K562 (cell line): ENCODE measurements at regions not wholly inside any gene's neighbourhood (a gene's known extent, or its start where the extent isn't known, plus 50 kb on each side); places are given as distances from the start of the nearest gene placed in this dataset.

ENCODE experiments used
- ATAC-seq: fragments of 200-7000 bp; cut with Tn5 transposase; 3 replicates; pipeline ENCODE4 v1.9.1; 2020; ENCODE audit warnings: moderate library complexity
- BruUV-seq: library from RNA; stranded (reverse); fragments of 400-500 nt; replicated peaks from 2 replicates; lab custom pipeline; 2021; lab: Mats Ljungman, UMichigan
- CTCF ChIA-PET: fragments of 300-600 bp; formaldehyde crosslinking; extraction: SDS; loops from one replicate; lab custom pipeline; 2021; ENCODE audit warnings: low intra/inter-chr PET ratio; lab: Yijun Ruan, JAX
- POLR2A ChIA-PET: fragments of 300-600, 350-650 bp; sonication (Branson Sonifier 250); formaldehyde crosslinking; extraction: SDS; loops from one replicate; lab custom pipeline; 2021; ENCODE audit warnings: antibody characterized with exemption, inconsistent platforms; lab: Yijun Ruan, JAX
- DNase-seq, 4 experiments: peaks; one replicate each; pipeline versions ENCODE4 v3.0.0 to v3.0.0-alpha.2; 2011 to 2018; ENCODE audit warnings: low spot score in 3 of 4, mixed read lengths in 3 of 4; ENCODE audit errors: extremely low read depth in 1 of 4
- FAIRE-seq: peaks from 2 replicates; lab custom pipeline; 2011; peaks lifted over from hg19 to GRCh38; lab: Jason Lieb, UNC
- H2AFZ ChIP-seq: 2 replicates; pipeline ENCODE4 v1.6.0; 2011; ENCODE audit warnings: low read depth, low read length, control low read depth, inconsistent platforms
- H3K27ac ChIP-seq: fragments of 200-600 bp; 3 replicates; pipeline ENCODE4 v1.8.0; 2011; ENCODE audit warnings: low read depth, mild to moderate bottlenecking, control low read depth, inconsistent platforms, low read length, moderate library complexity, mixed read lengths; ENCODE audit errors: extremely low read depth
- H3K27me3 ChIP-seq, 2 experiments: fragments of 300-600 bp in 1 of 2; 2 replicates in 1 of 2; 3 replicates in 1 of 2; pipeline versions ENCODE4 v1.6.0 to v1.8.0; 2011; ENCODE audit warnings: inconsistent platforms in 2 of 2, low read length in 2 of 2, mild to moderate bottlenecking in 1 of 2, mixed read lengths in 1 of 2, moderate library complexity in 1 of 2; ENCODE audit not compliant: control insufficient read depth in 2 of 2, insufficient read depth in 2 of 2
- H3K36me3 ChIP-seq: fragments of 300-600 bp; 3 replicates; pipeline ENCODE4 v1.8.0; 2011; ENCODE audit warnings: mild to moderate bottlenecking, low read length, inconsistent platforms; ENCODE audit not compliant: control insufficient read depth, insufficient read depth
- H3K4me1 ChIP-seq, 2 experiments: fragments of 200-600 bp in 1 of 2; replicated peaks in 1 of 2; 2 replicates in 1 of 2; 3 replicates in 1 of 2; pipeline versions ENCODE4 v1.5.1 to v1.8.0; 2011; ENCODE audit warnings: inconsistent platforms in 2 of 2, low read length in 2 of 2, mild to moderate bottlenecking in 1 of 2, mixed read lengths in 1 of 2, moderate library complexity in 1 of 2; ENCODE audit not compliant: control insufficient read depth in 2 of 2, insufficient read depth in 2 of 2
- H3K4me2 ChIP-seq: 2 replicates; pipeline ENCODE4 v1.6.1; 2011; ENCODE audit warnings: low read length, control low read depth, inconsistent platforms, mixed read lengths; ENCODE audit not compliant: insufficient read depth
- H3K4me3 ChIP-seq: fragments of 200-600 bp; sonication (generic), shearing (Covaris generic); 2 replicates; pipeline ENCODE4 v1.5.1; 2016; ENCODE audit warnings: control low read depth, inconsistent platforms
- H3K79me2 ChIP-seq: fragments of 200-600 bp; 3 replicates; pipeline ENCODE4 v1.8.0; 2011; ENCODE audit warnings: low read length, inconsistent platforms; ENCODE audit not compliant: control insufficient read depth, insufficient read depth
- H3K9ac ChIP-seq, 2 experiments: 2 replicates each; pipeline versions ENCODE4 v1.6.0 to v1.6.1; 2011; ENCODE audit warnings: low read depth in 2 of 2, low read length in 2 of 2, control low read depth in 1 of 2, inconsistent platforms in 1 of 2, mild to moderate bottlenecking in 1 of 2, mixed read lengths in 1 of 2; ENCODE audit not compliant: insufficient read depth in 1 of 2
- H3K9me1 ChIP-seq: one replicate; pipeline ENCODE4 v1.6.0; 2011; ENCODE audit warnings: inconsistent platforms, mild to moderate bottlenecking, low read length, moderate library complexity; ENCODE audit not compliant: control insufficient read depth, insufficient read depth
- H3K9me3 ChIP-seq: replicated peaks from 2 replicates; pipeline ENCODE4 v1.5.1; 2011; ENCODE audit warnings: low read depth, low read length, inconsistent platforms; ENCODE audit not compliant: control insufficient read depth, insufficient read depth
- H4K20me1 ChIP-seq: replicated peaks from 2 replicates; pipeline ENCODE4 v1.6.1; 2011; ENCODE audit warnings: low read length, inconsistent platforms, mixed read lengths; ENCODE audit not compliant: control insufficient read depth, insufficient read depth
- BRD4 ChIP-seq: fragments of 200-600 bp; sonication (generic); IDR thresholded peaks from 2 replicates; pipeline ENCODE4 v1.6.1; 2017; ENCODE audit warnings: inconsistent platforms
- HOXB6 ChIP-seq: fragments of 250-450 bp; sonication (Bioruptor Pico); IDR thresholded peaks from 2 replicates; pipeline ENCODE4 v1.5.1; 2022; ENCODE audit warnings: mild to moderate bottlenecking, borderline replicate concordance
- MYBL2 ChIP-seq, 2 experiments: fragments of 450-650 bp in 1 of 2; sonication (generic) in 1 of 2; formaldehyde crosslinking in 1 of 2; IDR thresholded peaks; 2 replicates each; pipeline versions ENCODE4 v1.6.1 to v1.8.1; 2017 to 2022; ENCODE audit warnings: borderline replicate concordance in 1 of 2, inconsistent platforms in 1 of 2, low read depth in 1 of 2, mild to moderate bottlenecking in 1 of 2, missing genetic modification reagents in 1 of 2, moderate library complexity in 1 of 2
- PKNOX1 ChIP-seq: fragments of 450-650 bp; IDR thresholded peaks from 2 replicates; pipeline ENCODE4 v1.6.1; 2016
- SMARCA5 ChIP-seq: fragments of 450-650 bp; IDR thresholded peaks from 2 replicates; pipeline ENCODE4 v1.6.1; 2016
- SNIP1 ChIP-seq: fragments of 450-650 bp; IDR thresholded peaks from 2 replicates; pipeline ENCODE4 v1.7.1; 2017; ENCODE audit warnings: low read depth, mild to moderate bottlenecking
- SPI1 ChIP-seq: IDR thresholded peaks from 2 replicates; pipeline ENCODE4 v1.6.1; 2011; ENCODE audit warnings: low read depth, low read length, control low read depth, borderline replicate concordance
- TAF15 ChIP-seq: fragments of 200-400 bp; formaldehyde crosslinking; IDR thresholded peaks from 2 replicates; pipeline ENCODE4 v1.6.1; 2017; ENCODE audit warnings: mild to moderate bottlenecking, low read depth, low read length, moderate library complexity
- TGIF2 ChIP-seq: sonication (generic); formaldehyde crosslinking; IDR thresholded peaks from 2 replicates; pipeline ENCODE4 v1.8.1; 2022; ENCODE audit warnings: mild to moderate bottlenecking, missing genetic modification reagents, moderate library complexity
- THRA ChIP-seq: fragments of 450-650 bp; IDR thresholded peaks from 2 replicates; pipeline ENCODE4 v1.6.1; 2017; ENCODE audit warnings: mild to moderate bottlenecking, moderate library complexity
- TRIM24 ChIP-seq, 2 experiments: fragments of 450-650 bp; IDR thresholded peaks; 2 replicates each; pipeline ENCODE4 v1.6.1; 2016
- YY1 ChIP-seq, 3 experiments: IDR thresholded peaks; 2 replicates each; pipeline ENCODE4 v1.6.1; 2011; ENCODE audit warnings: low read length in 2 of 3, mild to moderate bottlenecking in 2 of 3, moderate library complexity in 2 of 3, borderline replicate concordance in 1 of 3, control low read depth in 1 of 3, low read depth in 1 of 3; ENCODE audit not compliant: insufficient read depth in 3 of 3, insufficient replicate concordance in 2 of 3, control insufficient read depth in 1 of 3, insufficient read length in 1 of 3; ENCODE audit errors: extremely low read depth in 1 of 3
- ZNF197 ChIP-seq: fragments of 200-800 bp; sonication (Bioruptor generic); IDR thresholded peaks from 2 replicates; pipeline ENCODE4 v1.6.1; 2016; ENCODE audit warnings: low read depth, missing genetic modification characterization, missing compliant biosample characterization
- ZNF354B ChIP-seq: fragments of 250-450 bp; sonication (Bioruptor Pico); IDR thresholded peaks from 2 replicates; pipeline ENCODE4 v1.4.0; 2020
- ZNF75A ChIP-seq: fragments of 450-650 bp; formaldehyde crosslinking; IDR thresholded peaks from 2 replicates; pipeline ENCODE4 v1.4.0; 2020; ENCODE audit warnings: mild to moderate bottlenecking
- WGBS: fragments of 100-300 bp; shearing (Covaris generic); methylation state at CpG from one replicate; pipeline ENCODE4 v1.1.6; 2016; ENCODE audit warnings: low coverage, mixed read lengths; ENCODE audit not compliant: insufficient coverage; ENCODE audit errors: missing lambda C conversion rate; 5-methylcytosine and 5-hydroxymethylcytosine counted together
- in situ Hi-C: fragments of 300-500 bp; cut with MboI; formaldehyde crosslinking; loops from 4 replicates; pipeline ENCODE4 v1.15.0; 2018; ENCODE audit warnings: inconsistent platforms, mixed read lengths
- intact Hi-C: fragments of 100-400 bp; cut with micrococcal nuclease; formaldehyde crosslinking; loops from 2 replicates; pipeline ENCODE4 v1.14.2; 2022
- TF ChIP-seq, protein P1 (sequence below): IDR thresholded peaks from 2 replicates; pipeline ENCODE4 v1.6.1; 2011; ENCODE audit not compliant: insufficient read length; ENCODE audit errors: extremely low read depth

DNA sequence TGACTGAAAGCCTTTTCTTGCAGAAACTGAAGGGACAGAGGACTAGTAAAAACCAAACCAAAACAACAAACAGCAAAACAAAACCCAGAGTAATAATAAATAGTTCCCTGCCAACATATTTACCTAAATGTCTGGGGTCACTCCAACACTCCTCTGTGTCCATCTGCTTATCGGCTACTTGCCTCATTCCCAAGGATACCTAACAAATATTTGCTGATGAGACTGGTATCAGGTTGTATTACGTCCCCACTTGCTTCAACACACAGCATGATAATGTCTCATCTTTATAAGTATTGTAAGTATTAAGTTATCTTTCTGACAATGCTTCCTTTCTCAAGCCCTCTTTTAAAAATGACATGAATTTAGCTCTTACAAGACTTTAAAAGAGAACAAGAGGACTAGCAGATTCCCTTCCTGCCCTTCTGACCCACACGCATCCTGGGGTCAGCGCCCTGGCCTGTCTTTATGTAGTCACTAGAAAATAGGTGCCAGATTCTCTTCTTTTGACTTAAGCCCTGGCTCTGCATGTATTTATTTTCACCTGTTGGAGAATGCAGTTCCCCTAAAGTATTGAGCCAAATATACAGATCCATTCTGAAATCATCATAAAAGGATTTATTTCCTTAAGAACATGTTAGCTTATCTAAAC lies 110.2 kb downstream of the SEM1 start:
- Histone ChIP-seq H3K36me3 (no peaks in the 10 kb centered on the region), H3K27ac (no peak overlapping the region), H3K79me2 (no peaks in the 10 kb centered on the region), H2AFZ (no peak overlapping the region), H4K20me1 (no peaks in the 10 kb centered on the region; the same call in 1 of the 2 replicates), H3K9ac (no peak overlapping the region), H3K27me3 (no peaks in the 10 kb centered on the region), H3K4me3 (no peak overlapping the region), H3K9me1 (no peaks in the 10 kb centered on the region), H3K9me3 (no peaks in the 10 kb centered on the region), H3K4me2 (no peak overlapping the region), H3K4me1 (no peaks in the 10 kb centered on the region)
- TF ChIP-seq BRD4 (no peak), ZNF197 (no peak), TAF15 (no peak), PKNOX1 (no peak), YY1 (IDR thresholded peaks at IDR 0.05; ENCODE audit: borderline replicate concordance in 1 of 3, control insufficient read depth in 1 of 3, extremely low read depth in 1 of 3, insufficient read depth in 3 of 3, insufficient read length in 1 of 3, insufficient replicate concordance in 2 of 3, low read depth in 1 of 3, low read length in 2 of 3) (no peak), SNIP1 (no peak), SMARCA5 (no peak), MYBL2 (IDR thresholded peaks at IDR 0.05; ENCODE audit: low read depth) (no peak), MYBL2 (CRISPR knock-in tag; IDR thresholded peaks at IDR 0.05; ENCODE audit: borderline replicate concordance) (no peak), TGIF2 (CRISPR knock-in tag) (no peak), SPI1 (no peak), THRA (no peak), ZNF75A (no peak), HOXB6 (CRISPR knock-in tag) (no peak), TRIM24 (IDR thresholded peaks at IDR 0.05) (no peak), ZNF354B (no peak)
- TF ChIP-seq, protein P1, sequence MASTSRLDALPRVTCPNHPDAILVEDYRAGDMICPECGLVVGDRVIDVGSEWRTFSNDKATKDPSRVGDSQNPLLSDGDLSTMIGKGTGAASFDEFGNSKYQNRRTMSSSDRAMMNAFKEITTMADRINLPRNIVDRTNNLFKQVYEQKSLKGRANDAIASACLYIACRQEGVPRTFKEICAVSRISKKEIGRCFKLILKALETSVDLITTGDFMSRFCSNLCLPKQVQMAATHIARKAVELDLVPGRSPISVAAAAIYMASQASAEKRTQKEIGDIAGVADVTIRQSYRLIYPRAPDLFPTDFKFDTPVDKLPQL = no peak
- CTCF ChIA-PET = no interaction called here
- ATAC-seq (no peak), DNase-seq (no peak), FAIRE-seq (no peak)
- intact Hi-C loops = no loop called here
- no TSS peak for BruUV-seq
- WGBS = 0% methylated on average over 4 of the region's 4 CpGs
- POLR2A ChIA-PET = no interaction called here
- in situ Hi-C loops = no loop called here
